HG02623 (cell line): ENCODE measurements at regions not wholly inside any gene's neighbourhood (a gene's known extent, or its start where the extent isn't known, plus 50 kb on each side); places are given as distances from the start of the nearest gene placed in this dataset.

ENCODE experiments used
- ATAC-seq: cut with Tn5 transposase; IDR thresholded peaks from one replicate; pipeline ENCODE4 v1.9.1; 2021; ENCODE audit warnings: moderate library complexity; ENCODE audit not compliant: unreplicated experiment

DNA sequence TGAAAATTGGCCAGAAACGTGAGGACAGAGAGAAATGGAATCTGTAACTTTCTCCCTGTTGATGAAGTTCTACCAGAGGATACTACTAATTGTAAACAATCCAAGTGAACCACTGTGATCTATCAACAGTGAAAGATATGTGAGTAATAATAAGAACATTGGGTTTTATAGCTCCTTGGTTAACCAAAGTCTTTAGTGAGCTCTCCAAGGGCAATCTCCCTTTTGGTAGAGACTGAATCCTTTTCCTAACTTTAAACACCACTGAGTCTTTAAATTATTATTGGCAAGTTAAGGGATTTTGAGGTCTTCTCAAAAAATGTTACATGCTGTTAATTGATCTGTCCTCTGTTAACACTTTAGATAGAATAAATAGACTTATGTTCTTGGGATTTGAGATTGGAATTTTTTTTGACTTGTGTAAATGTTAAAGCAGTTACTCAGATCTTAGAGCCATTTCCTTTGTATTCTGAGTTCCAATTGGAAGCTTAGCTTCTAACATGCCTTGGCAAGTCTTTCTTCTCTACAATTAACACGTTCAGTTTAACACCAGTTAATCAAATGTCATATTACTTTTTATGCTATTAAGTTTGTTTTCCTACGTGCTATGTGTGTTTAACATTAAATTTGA, 338.2 kb upstream of the DDHD1 start:
- ATAC-seq, result no peak

DNA sequence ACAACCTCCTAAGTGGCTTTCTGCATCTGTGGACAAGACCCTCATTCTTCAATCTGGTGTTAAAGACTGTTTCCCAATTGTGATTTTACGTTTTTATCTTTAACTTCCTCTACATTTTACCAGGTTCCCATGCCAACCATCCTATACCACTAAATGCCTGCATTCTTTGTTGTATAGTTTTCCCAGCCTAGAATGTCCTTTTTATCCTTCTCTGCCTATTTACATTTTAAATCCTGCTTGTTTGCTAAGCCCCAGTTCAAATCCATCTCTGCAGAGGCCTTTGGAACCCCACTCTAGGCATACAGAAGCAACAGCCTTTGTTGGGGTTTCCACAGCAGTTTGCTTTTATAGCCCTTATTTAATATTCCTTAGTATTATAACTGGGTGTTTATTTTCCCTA, 325.1 kb upstream of the DDHD1 start:
- ATAC-seq, result no peak

DNA sequence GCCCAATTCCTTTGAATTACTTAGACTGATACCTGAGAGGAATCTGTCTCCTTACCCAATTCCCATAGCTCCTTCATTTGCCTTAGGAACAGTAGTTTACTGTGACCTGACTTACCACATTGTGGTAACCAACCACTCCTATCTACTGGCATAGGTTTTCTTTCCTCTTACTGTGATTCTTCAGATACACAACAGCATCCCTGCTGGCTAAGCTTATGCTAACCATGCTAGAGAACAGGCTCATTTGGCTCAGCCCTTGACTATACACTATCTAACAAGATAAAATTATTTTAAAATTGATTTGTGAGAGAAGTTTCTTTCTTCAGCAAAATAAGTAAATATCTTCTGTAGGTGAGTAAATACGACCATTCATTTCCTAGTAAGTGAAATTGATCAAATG, 320.4 kb upstream of the DDHD1 start:
- no peak for ATAC-seq

DNA sequence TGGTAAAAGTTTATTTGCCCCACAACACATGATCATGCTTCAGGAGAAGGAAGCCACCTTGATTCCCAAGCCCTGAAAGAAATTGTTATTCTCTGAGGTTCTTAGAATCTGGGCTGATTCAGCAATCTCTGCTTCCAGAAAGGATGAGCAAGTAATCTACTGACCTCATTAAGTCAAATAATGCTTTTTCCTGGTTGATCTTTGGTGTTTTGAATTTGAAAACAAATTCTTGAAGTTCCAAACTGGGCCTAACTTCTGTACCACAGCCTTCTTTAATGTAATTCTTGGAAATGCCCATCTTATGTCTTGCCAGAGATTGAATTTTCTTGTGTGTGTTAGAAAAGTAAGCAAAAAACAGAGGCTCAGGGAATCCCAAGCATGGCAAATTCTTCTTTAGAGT, 319.2 kb upstream of the DDHD1 start:
- no peak for ATAC-seq

DNA sequence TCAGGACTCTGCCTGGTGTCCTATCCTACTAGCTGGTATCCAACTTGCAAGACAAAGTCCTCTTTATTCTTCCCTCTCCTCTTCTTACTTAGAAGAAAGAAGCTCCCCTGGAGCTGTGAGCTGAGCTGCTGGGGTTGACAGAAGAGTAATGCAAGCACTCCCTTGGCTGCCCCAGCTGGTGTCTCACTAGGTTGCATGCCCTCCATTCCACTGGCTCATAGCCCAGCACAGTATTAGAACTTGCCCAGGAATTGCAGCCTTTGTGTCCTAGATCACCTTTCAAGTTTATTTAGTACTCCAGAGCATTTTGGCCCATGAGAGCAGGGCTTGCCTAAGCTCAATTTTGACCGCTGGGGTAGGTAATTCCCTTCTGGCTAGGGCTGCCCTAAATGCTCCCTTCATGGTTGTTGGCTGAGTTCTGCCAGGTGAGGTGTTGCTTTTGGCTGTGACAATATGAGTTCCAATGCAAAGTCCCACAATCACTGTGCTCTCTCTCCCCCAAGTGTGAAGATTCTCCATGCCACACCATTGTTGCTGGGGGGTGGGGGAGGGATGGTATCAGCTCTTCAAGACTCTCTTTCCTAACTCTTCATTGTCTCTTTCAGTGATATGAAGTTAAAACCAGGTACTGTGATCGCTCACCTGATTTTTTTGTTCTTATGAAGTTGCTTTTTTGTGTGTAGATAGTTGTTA, 317.4 kb upstream of the DDHD1 start:
- ATAC-seq, result no peak

DNA sequence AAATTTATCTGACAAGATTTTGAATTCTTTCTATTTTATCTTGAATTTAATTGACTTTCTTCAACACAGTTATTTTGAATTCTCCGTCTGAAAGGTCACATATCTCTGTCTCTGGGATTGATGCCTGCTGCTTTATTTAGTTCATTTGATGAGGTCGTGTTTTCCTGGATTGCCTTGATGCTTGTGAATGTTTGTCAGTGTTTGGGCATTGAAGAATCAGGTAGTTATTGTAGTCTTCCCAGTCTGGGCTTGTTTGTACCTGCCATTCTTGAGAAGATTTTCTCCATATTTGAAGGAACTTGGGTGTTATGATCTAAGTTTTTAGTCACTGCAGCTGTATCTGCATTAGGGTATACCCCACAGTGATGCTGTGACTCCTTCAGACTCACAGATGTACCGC, 315.8 kb upstream of the DDHD1 start:
- ATAC-seq, result no peak

DNA sequence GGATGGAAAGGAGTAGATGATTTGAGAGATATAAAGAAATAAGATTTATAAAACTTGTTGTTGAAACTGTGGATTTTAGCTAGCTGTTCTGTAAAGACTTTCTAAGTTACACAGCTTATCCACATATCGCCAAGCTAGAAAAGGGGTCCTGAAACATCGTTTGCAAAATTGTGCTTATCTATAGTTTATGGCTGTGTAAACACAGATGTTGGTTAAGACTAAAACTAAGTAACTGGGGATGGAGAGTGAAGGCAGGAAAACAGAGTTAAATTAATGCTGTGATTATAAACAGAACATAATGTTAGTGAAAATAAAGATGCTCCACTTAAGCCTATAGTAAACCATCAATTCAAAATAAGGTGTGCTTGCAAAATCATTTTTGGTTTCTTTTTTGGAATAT, 311.3 kb upstream of the DDHD1 start:
- no peak for ATAC-seq

DNA sequence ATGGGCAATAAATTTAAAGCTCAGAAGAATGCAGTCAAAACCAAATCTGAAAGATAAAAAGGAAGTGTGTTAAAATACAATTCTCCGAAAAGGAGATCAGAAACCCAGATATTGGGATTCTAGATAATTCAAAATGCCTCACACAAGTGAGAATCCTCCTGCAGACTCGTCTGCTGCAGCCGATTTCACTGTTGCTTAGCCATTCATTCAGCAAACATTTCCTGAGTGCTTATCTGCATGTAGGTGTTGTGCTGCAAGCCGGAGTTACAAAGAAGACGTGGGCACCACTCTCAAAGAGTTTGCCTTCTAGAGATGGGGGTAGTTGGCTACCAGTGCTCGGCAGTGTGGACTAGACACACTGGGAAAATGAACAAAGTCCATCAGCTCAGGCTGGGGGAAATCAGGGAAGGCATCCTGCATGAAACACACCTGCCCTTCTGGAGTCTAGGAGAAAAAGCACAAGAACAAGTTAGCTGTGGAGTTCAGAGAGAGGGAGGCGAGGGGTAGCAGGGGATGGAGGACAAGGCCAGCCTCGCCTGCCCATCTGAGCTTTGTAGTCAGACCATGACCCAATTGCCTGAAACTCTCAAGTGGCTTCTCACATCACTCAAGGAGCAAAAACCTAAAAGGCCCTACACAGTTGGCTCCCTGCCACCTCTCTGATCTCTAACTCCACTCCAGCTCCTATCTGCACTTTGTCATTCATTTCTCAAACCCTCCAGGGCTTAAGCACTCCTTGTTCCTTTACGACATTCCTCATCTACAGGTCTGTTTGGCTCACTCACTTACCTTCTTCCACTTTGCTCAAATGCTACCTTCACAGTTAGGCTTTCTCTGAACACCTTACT, 310.0 kb upstream of the DDHD1 start:
- no peak for ATAC-seq

DNA sequence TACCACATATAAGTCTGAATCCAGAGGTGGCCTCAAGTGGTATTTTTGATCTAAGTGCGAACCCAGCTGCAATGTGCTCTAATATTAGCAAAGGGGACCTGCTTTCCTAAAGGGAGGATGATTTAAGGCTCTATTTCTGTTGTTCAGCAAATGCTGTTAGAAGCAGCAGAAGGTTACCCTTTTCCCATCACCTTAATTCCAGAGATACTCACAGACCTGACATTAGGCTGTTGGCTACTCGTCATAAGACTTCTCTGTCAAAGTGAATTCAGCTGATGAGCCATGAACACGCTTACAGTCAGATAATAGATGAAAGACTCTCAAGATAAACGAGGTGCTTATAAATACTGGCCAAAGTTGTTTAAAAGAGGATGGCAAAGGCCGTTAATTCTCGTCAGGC, 308.7 kb upstream of the DDHD1 start:
- no peak for ATAC-seq

DNA sequence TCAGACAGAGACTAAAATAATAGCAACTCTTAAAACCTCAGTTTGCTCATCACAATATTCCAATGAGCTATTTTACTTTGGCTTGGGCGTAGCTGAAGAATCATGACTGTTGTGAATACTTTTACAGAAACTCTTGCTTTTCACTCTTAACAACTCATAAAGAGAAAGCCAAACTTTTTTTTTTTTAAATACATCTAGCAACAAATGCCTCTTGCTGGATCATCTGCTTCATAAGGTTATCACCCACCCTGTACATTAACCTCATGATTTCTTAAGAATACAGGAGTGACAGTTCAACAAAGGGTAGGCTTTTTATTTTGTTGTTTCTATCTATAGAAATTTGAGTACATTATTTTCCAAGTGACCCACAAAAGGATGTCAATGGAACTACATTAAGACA, 307.4 kb upstream of the DDHD1 start:
- no peak for ATAC-seq

DNA sequence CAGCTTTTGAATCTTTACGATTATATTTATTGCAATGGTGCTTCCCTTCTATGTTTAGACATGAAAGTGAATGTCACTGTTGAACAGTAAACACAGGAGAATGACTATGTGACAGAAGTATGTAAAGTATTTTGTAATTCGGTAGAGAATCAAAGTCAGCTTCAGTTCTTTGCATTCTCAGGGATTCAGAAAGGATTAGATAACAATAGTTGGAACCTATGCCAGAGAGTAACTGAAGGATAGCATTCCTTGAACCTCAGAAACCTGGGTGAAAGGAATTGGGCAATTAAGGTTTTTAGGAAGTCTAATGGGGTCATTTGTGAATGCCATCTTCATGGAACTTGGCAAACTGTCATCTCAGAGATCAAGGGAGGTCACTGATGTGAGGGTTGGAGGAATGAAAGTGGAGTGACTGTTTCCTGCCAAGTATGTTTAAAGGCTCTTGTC, 305.3 kb upstream of the DDHD1 start:
- no peak for ATAC-seq

DNA sequence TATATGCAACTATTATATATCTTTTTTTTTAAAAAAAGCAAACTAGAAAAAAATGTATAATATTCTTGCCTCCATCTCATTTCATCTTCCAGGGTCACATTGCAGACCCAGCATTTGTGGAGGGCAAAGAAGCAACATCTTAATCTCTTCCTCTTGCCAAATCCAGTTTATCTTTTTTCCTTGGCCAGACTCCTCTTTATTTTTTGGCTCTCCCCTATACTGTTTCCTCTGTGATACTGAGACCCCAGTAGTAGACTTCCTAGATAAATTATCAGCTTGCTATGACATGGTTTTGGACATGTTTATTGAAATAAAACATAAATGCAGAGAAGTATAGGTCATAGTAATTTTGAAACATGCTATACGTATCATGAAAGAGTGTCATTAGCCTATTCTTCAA, 303.8 kb upstream of the DDHD1 start:
- ATAC-seq, result no peak

DNA sequence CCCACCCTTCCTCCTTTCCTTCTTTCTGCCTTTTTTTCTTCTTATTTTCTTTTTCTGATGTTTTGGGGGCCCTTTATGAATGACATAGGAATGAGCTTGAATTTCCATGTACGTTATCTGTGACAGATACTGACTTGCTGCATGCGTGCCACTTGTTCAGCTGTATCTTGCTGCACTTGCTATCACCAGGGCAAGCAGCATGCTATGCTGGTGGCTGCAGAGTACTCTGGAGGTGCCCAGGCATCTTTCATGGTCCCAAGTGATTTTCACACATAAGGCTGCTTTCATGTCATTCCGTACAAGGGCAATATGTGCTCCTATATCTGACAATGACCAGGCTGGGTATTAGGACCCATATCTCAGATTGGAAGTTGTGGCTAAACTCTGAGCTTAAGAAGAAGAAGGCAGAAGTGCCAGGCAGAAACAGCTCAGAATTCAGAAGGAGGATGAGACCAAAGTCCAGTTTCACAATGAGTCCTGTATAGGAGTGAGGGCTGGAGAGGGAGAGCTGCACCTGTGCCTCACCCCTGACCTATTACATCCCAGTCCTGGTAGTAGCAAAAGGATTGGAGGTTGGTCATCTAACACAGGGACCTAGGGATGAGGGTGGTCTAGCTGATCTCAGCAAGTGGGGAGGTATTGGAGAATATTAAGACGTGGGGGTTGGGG, 299.0 kb upstream of the DDHD1 start:
- ATAC-seq, result no peak

DNA sequence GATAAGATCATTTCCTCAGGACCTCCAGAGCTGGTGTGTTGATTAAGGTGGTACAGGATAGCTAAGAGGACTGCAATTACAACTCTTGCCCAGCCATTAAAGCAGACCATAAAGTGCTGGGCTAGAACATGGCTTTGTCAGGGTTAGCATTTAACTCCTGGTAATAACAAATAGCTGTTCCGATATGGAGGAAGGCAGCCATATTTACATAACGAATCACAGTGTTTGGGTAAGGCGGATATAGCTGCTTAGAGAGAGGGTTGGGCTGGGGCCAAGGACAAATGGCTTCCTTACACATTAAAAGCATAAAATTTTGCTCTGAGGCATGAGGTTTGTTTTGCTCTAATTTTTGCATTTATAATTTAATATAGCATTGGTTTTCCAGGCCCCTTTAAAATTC, 297.7 kb upstream of the DDHD1 start:
- no peak for ATAC-seq

DNA sequence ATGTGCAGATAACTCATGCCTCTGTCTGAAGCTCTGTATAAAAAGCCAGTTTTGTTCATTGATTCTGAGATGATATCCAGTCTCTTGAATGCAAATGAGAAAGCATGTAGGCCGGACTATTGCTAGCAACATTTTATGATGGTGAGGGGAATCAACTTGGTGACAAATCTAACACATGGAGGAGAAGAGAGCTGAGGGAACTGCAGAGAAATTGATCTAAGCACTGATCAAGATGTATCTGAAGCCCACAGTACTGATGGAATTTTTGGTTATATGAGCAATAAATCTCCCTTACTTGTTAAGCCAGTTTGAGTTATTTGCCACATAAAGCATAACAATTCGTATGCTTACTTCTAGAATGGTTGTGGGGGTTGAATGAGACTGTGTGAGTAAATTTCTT, 295.6 kb upstream of the DDHD1 start:
- no peak for ATAC-seq

DNA sequence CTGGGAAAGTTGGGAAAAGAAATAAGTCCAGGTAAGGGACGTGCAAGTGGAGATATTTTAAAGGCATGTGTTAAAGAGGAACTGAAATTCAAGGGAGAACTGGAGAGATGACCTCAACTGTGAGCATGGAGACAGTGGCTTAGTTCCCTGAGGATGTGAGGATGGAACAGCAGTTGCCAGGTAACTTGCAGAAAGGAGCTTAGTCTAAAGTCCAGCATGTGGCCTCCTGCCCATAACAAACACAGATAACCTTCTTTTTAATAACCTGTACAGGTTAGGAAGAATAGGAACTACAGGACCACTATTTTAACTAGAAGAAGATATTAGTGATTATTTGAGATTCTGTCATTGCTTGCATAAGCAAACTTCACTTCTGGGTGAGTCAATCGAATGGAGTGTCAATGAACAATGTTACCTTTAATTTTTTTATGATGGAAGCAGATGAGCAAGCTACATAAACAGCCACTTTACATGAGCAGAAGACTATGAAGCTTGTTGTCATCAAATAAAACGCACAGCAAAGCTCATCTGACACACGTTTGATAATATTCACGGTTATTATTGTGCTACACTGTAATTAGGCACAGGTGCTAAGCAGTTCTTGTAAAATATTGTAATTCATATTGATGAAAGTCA, 291.7 kb upstream of the DDHD1 start:
- ATAC-seq, result no peak

DNA sequence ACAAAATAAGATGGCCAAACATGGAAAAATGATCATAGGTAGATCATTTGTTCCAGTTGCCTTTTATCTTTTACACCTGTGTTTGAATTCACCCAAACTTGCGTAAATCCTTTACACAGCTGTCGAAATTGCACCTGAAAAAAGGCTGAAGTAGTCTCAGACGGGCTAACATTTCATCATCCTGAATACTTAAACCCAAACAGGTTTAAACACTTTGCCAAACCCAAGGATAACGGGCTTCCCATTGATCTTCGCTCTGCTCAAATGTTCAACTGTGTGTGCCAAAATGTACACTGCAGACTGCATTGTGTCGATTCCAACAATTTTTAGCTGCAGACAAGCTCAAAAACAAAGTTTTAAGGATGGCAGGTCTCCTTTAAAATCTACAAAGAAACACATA, 288.7 kb upstream of the DDHD1 start:
- ATAC-seq, result no peak

DNA sequence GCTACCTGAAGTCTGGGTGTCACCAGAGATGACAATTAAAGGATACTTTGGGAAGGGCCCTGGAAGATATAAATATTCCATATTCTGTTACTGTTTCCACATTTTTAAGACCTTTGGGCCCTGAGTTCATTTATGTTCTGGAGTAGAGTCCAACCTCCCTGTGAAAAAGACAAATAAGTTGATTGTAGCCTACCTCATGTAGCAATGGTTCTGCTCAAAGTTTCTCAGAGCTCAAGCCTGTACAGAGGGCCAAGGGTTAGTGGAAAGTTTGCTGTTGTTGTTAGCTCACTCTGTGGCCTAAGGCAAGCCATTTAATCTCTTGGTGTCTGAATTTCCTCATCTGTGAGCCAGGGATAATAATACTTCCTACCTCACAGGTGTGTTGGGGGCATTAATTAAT, 284.7 kb upstream of the DDHD1 start:
- no peak for ATAC-seq

DNA sequence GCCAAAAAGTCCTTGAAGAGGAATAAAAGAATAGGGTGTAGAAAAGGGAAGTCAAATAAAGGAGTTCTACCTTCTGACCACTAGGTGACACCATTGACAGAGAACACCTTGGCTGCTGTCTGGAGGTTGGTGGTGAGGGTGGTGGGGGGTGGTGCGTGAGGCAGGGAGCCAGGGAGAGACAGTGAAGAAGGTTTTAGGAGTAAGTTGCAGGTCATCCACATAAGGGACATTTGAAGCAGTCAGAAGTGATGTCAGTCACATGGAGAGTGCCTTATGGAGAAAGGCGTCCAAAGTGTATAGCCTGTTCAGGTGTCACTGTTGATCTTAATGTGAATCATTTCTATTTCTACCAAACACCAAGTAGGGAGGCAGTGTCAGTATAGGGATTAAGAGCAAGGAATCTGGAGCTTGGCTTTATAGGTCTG, 279.3 kb upstream of the DDHD1 start:
- ATAC-seq, result peak; percentile 67

DNA sequence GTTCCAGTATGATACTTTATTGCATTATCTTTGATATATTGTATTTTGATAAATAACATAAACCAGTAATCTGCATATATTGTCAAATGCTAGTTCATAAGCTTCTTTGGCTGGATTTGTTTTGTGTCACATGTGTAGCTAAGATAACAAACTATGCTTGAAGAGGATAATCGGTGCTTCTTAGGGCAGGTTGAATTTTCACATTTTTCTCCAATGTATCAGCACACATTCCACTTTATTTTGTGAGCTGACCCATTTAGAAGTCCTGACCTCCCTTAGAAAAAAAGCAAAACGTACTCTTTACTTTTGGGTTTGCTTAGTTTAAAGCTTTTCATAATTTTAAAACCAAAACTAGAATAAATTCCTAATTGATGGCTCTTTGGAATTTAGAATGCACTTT, 277.7 kb upstream of the DDHD1 start:
- ATAC-seq, result no peak
